PFSK-1 (cell line): ENCODE measurements at regions not wholly inside any gene's neighbourhood (a gene's known extent, or its start where the extent isn't known, plus 50 kb on each side); places are given as distances from the start of the nearest gene placed in this dataset.

Source experiments
- FOXP2 ChIP-seq: optimal IDR thresholded peaks from 2 replicates; pipeline ENCODE3; 2011; ENCODE audit warnings: borderline replicate concordance, control low read depth, inconsistent platforms; ENCODE audit not compliant: insufficient read depth; ENCODE audit errors: extremely low read length, extremely low read depth
- POLR2AphosphoS5 ChIP-seq: IDR thresholded peaks from 2 replicates; pipeline ENCODE4 v1.6.1; 2012; ENCODE audit warnings: low read depth, mild to moderate bottlenecking, control low read depth, low read length, moderate library complexity
- SIN3A ChIP-seq: IDR thresholded peaks from 2 replicates; pipeline ENCODE4 v1.6.1; 2012; ENCODE audit warnings: mild to moderate bottlenecking, low read length, moderate library complexity, borderline replicate concordance; ENCODE audit not compliant: insufficient read depth
- TAF1 ChIP-seq: IDR thresholded peaks from 2 replicates; pipeline ENCODE4 v1.6.1; 2012; ENCODE audit warnings: low read length, control low read depth, borderline replicate concordance; ENCODE audit not compliant: insufficient read depth
- TF ChIP-seq, protein P1 (sequence below), 2 experiments: IDR thresholded peaks; 2 replicates each; pipeline versions ENCODE4 v1.6.1 to v1.8.0; 2011 to 2012; ENCODE audit warnings: low read depth in 2 of 2, low read length in 2 of 2, control low read depth in 1 of 2, inconsistent platforms in 1 of 2, mild to moderate bottlenecking in 1 of 2, moderate library complexity in 1 of 2; ENCODE audit not compliant: insufficient read depth in 1 of 2

DNA sequence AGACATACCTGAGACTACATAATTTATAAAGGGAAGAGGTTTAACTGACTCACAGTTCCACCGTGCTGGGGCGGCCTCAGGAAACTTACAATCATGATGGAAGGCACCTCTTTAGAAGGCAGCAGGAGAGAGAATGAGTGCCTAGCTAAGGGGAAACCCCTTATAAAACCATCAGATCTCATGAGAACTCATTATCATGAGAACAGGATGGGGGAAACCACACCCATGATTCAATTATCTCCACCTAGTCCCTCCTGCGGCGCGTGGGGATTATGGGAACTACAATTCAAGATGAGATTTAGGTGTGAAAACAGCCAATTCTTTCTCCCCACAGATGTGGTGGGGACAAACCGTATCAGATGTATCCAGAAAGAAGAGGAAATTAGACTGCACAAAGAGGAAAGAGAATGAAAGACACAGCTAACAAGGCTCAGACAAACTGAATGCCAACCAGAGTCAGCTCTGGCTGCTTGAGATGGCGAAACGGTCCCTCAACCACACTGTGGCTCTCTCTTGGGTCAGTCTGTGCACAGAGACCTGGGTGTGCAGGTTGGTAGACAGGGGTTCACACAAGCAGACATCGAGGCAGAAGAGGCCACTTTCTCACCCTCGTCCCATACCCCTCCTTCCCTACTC lies 375.6 kb downstream of the SFMBT2 start:
- no peak for TF ChIP-seq POLR2AphosphoS5
- no peak for TF ChIP-seq FOXP2
- no peak for TF ChIP-seq TAF1
- TF ChIP-seq, protein P1, sequence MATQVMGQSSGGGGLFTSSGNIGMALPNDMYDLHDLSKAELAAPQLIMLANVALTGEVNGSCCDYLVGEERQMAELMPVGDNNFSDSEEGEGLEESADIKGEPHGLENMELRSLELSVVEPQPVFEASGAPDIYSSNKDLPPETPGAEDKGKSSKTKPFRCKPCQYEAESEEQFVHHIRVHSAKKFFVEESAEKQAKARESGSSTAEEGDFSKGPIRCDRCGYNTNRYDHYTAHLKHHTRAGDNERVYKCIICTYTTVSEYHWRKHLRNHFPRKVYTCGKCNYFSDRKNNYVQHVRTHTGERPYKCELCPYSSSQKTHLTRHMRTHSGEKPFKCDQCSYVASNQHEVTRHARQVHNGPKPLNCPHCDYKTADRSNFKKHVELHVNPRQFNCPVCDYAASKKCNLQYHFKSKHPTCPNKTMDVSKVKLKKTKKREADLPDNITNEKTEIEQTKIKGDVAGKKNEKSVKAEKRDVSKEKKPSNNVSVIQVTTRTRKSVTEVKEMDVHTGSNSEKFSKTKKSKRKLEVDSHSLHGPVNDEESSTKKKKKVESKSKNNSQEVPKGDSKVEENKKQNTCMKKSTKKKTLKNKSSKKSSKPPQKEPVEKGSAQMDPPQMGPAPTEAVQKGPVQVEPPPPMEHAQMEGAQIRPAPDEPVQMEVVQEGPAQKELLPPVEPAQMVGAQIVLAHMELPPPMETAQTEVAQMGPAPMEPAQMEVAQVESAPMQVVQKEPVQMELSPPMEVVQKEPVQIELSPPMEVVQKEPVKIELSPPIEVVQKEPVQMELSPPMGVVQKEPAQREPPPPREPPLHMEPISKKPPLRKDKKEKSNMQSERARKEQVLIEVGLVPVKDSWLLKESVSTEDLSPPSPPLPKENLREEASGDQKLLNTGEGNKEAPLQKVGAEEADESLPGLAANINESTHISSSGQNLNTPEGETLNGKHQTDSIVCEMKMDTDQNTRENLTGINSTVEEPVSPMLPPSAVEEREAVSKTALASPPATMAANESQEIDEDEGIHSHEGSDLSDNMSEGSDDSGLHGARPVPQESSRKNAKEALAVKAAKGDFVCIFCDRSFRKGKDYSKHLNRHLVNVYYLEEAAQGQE (IDR thresholded peaks at IDR 0.05; ENCODE audit: insufficient read depth in 1 of 2, low read depth in 2 of 2, low read length in 2 of 2): no peak
- TF ChIP-seq SIN3A: no peak

DNA sequence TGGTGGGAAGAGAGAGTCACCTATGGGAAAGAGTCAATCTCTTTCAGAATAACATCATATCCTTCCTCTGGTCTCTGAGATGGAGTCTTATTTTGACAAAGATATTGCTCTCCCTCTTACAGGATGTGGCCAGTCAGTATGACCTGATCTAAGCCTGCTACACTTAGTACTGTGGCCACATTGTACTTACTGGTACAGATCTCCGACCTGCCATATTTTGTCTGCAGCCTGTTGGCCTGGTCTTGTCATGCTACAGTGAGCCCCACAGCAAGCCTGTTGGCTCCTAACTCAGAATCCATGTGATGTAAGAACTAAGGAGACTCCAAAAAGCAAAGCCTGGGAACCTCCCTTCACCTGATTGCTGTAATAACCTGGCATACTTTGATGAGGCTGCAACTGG lies 377.8 kb downstream of the SFMBT2 start:
- TF ChIP-seq TAF1 (no peak), SIN3A (no peak), POLR2AphosphoS5 (no peak), FOXP2 (no peak)
- TF ChIP-seq, protein P1 (IDR thresholded peaks at IDR 0.05; ENCODE audit: insufficient read depth in 1 of 2, low read depth in 2 of 2, low read length in 2 of 2): no peak

DNA sequence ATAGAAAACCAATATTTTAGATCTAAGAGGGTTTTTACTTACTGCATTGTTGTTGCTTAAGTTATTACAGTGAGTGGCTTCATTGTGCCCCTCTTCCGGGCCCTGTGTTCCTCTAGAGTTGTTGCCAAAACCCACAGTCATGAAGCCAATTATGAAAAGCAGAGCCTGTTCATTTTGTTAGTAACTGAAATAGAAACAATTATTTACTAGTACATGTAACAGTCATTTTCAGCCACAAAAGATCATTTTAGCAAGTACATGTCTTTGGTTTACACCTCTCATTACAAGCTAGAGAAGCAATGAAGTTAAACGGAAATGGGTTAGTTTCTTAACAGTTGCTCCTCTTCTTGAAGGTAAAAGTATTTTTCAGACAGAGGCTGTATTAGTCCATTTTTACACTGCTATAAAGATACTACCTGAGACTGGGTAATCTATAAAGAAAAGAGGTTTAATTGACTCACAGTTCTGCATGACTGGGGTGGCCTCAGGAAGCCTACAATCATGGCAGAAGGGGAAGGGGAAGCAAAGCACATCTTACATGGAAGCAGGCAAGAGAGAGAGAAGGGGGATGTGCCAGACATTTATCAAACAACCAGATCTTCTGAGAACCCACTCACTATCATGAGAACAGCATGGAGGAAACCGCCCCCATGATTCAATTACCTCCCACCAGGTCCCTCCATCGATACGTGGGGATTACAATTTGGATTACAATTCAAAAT lies 380.5 kb downstream of the SFMBT2 start:
- TF ChIP-seq, protein P1 (IDR thresholded peaks at IDR 0.05; ENCODE audit: insufficient read depth in 1 of 2, low read depth in 2 of 2, low read length in 2 of 2): no peak
- TF ChIP-seq FOXP2: no peak
- TF ChIP-seq POLR2AphosphoS5: no peak
- TF ChIP-seq TAF1: no peak
- no peak for TF ChIP-seq SIN3A

DNA sequence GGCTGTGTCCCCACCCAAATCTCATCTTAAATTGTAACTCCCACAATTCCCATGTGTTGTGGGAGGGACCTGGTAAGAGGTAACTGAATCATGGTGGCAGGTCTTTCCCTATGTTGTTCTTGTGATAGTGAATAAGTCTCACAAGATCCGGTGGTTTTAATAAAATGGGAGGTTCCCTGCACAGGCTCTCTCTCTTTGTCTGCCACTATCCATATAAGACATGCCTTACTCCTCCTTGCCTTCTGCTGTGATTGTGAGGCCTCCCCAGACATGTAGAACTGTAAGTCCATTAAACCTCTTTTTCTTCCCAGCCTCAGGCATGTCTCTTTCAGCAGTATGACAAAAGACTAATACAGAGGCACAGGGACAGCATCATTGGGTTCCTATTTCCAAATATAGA lies 381.2 kb downstream of the SFMBT2 start:
- TF ChIP-seq POLR2AphosphoS5: no peak
- TF ChIP-seq SIN3A: no peak
- TF ChIP-seq, protein P1 (IDR thresholded peaks at IDR 0.05; ENCODE audit: insufficient read depth in 1 of 2, low read depth in 2 of 2, low read length in 2 of 2): no peak
- TF ChIP-seq TAF1: no peak
- TF ChIP-seq FOXP2: no peak
